Stimulated activated memory B cell treated with anti-CD40 and anti-IgM and Interleukin-4, amounts not matched to agents 10 μg/mL and 1 μg/mL and 100 μg/mL, for 72 hours (primary cell): ENCODE measurements at regions not wholly inside any gene's neighbourhood (a gene's known extent, or its start where the extent isn't known, plus 50 kb on each side); places are given as distances from the start of the nearest gene placed in this dataset.

Experiments used
- ATAC-seq: fragments of 150-1000 bp; cut with Tn5 transposase; 2 replicates; pipeline ENCODE4 v1.10.0; 2021
- H3K27ac Mint-ChIP-seq: one replicate; pipeline ENCODE4 v1.8.0; 2022; ENCODE audit warnings: mild to moderate bottlenecking, mixed read lengths
- H3K27me3 Mint-ChIP-seq: one replicate; pipeline ENCODE4 v1.8.0; 2022; ENCODE audit warnings: mixed read lengths
- H3K36me3 Mint-ChIP-seq: one replicate; pipeline ENCODE4 v1.8.0; 2022; ENCODE audit warnings: mixed read lengths
- H3K4me1 Mint-ChIP-seq: one replicate; pipeline ENCODE4 v1.8.0; 2022; ENCODE audit warnings: mixed read lengths
- H3K4me3 Mint-ChIP-seq: one replicate; pipeline ENCODE4 v1.8.0; 2022; ENCODE audit warnings: mild to moderate bottlenecking, moderate library complexity, mixed read lengths
- H3K9me3 Mint-ChIP-seq: one replicate; pipeline ENCODE4 v1.8.0; 2022; ENCODE audit warnings: mixed read lengths

- Mint-ChIP-seq H3K36me3 (no peaks in the 10 kb centered on the region), H3K4me3 (no peak overlapping the region), H3K4me1 (peaks cover 26% of the 10 kb centered on the region), H3K27ac (no peak overlapping the region), H3K9me3 (no peaks in the 10 kb centered on the region), H3K27me3 (peaks cover 21% of the 10 kb centered on the region)
- ATAC-seq, result peak; percentile 92
Measured at GRCh38 chr14:92259613-92260357, 63.2 kb upstream of the SLC24A4 start.

GRCh38 chr14:92263681-92264080 is 59.3 kb upstream of the SLC24A4 start:
- no peak for ATAC-seq
- Mint-ChIP-seq H3K36me3 (no peaks in the 10 kb centered on the region), H3K4me3 (no peak overlapping the region), H3K4me1 (peaks cover 18% of the 10 kb centered on the region), H3K9me3 (no peaks in the 10 kb centered on the region), H3K27ac (no peak overlapping the region), H3K27me3 (no peaks in the 10 kb centered on the region)

- Mint-ChIP-seq H3K27ac (no peak overlapping the region), H3K27me3 (no peaks in the 10 kb centered on the region), H3K36me3 (no peaks in the 10 kb centered on the region), H3K4me1 (peaks cover 14% of the 10 kb centered on the region), H3K4me3 (no peak overlapping the region), H3K9me3 (no peaks in the 10 kb centered on the region)
- no peak for ATAC-seq
Measured at GRCh38 chr14:92264195-92264594, 58.8 kb upstream of the SLC24A4 start.

GRCh38 chr14:92266216-92266615 is 56.7 kb upstream of the SLC24A4 start:
- Mint-ChIP-seq H3K4me3 (no peak overlapping the region), H3K27me3 (no peaks in the 10 kb centered on the region), H3K4me1 (peaks cover 6% of the 10 kb centered on the region), H3K36me3 (no peaks in the 10 kb centered on the region), H3K27ac (no peak overlapping the region), H3K9me3 (no peaks in the 10 kb centered on the region)
- ATAC-seq, result no peak
